Spleen (tissue), 11 donors: ENCODE measurements at regions not wholly inside any gene's neighbourhood (a gene's known extent, or its start where the extent isn't known, plus 50 kb on each side); places are given as distances from the start of the nearest gene placed in this dataset.

ENCODE experiments used
- DNase-seq: peaks from one replicate; pipeline ENCODE4 v3.0.0-alpha.2; 2020
- H3K27ac ChIP-seq, 8 donors: fragments of 200-600 bp; sonication (generic) in 7 of 8; 1 replicate in 4 of 8; 2 replicates in 4 of 8; pipeline versions ENCODE4 v1.5.0 to v1.8.0; 2016 to 2021; ENCODE audit warnings: inconsistent platforms in 4 of 8, mild to moderate bottlenecking in 4 of 8, moderate library complexity in 1 of 8
- H3K27me3 ChIP-seq, 7 donors: fragments of 200-600 bp; sonication (generic) in 6 of 7; replicated peaks in 1 of 7; 1 replicate in 4 of 7; 2 replicates in 3 of 7; pipeline versions ENCODE4 v1.5.0 to v1.8.0; 2016 to 2021; ENCODE audit warnings: inconsistent platforms in 3 of 7, mild to moderate bottlenecking in 1 of 7
- H3K36me3 ChIP-seq, 6 donors: fragments of 200-600 bp; sonication (generic) in 5 of 6; 1 replicate in 4 of 6; 2 replicates in 2 of 6; pipeline versions ENCODE4 v1.5.0 to v1.8.0; 2016 to 2021; ENCODE audit warnings: inconsistent platforms in 2 of 6
- H3K4me1 ChIP-seq, 6 donors: fragments of 200-600 bp; sonication (generic) in 5 of 6; 1 replicate in 3 of 6; 2 replicates in 3 of 6; pipeline versions ENCODE4 v1.5.0 to v1.8.0; 2016 to 2021; ENCODE audit warnings: inconsistent platforms in 3 of 6
- H3K4me3 ChIP-seq, 8 donors: fragments of 200-600 bp; sonication (generic) in 7 of 8; 1 replicate in 4 of 8; 2 replicates in 4 of 8; pipeline versions ENCODE4 v1.5.0 to v1.8.0; 2016 to 2021; ENCODE audit warnings: inconsistent platforms in 4 of 8, mild to moderate bottlenecking in 4 of 8, moderate library complexity in 2 of 8
- H3K9me3 ChIP-seq, 8 donors: fragments of 200-600 bp; sonication (generic) in 7 of 8; 1 replicate in 4 of 8; 2 replicates in 4 of 8; pipeline versions ENCODE4 v1.5.0 to v1.8.0; 2016 to 2021; ENCODE audit warnings: inconsistent platforms in 4 of 8
- POLR2A ChIP-seq, 3 donors: fragments of 450-650 bp; IDR thresholded peaks; one replicate each; pipeline ENCODE4 v1.5.1; 2017; ENCODE audit warnings: antibody characterized with exemption in 3 of 3, mild to moderate bottlenecking in 1 of 3
- POLR2AphosphoS5 ChIP-seq, 3 donors: sonication (generic); formaldehyde crosslinking; IDR thresholded peaks; one replicate each; pipeline ENCODE4 v1.5.1; 2017; ENCODE audit warnings: antibody characterized with exemption in 3 of 3
- WGBS, 5 donors: extraction: QIAGEN DNeasy Blood & Tissue Kit in 3 of 5; methylation state at CpG; one replicate each; pipeline versions ENCODE4 v1.1.5 to v1.1.7; 2013 to 2018; 5-methylcytosine and 5-hydroxymethylcytosine counted together
- intact Hi-C: fragments of 100-400 bp; cut with DNase I; formaldehyde crosslinking; loops from one replicate; pipeline ENCODE4 v1.15.0; 2023; ENCODE audit warnings: low total_unique reads
- TF ChIP-seq, protein P1 (sequence below), 11 experiments: fragments of 200-600 bp in 7 of 11; fragments of 450-650 bp in 4 of 11; sonication (generic) in 4 of 11; IDR thresholded peaks in 8 of 11; conservative IDR thresholded peaks in 3 of 11; 1 replicate in 7 of 11; 2 replicates in 4 of 11; pipeline versions ENCODE4 v1.4.0 to v1.8.0; 2016 to 2021; ENCODE audit warnings: antibody characterized with exemption in 11 of 11, inconsistent platforms in 4 of 11, mild to moderate bottlenecking in 1 of 11
- donor health status: healthy with polysubstance abuse.
- donor health status: DM: no; HTN: no; CAD: no; lungs with moderate emphysema.
- donor health status: DM: no; HTN: no; CAD: no.
- donor health status: Bipolar disorder and iron deficiency.
- donor health status: healthy.
- donor health status: DM: no; HTN: no; CAD: no.
- donor health status: DM: yes; HTN: yes; CAD: no.

DNA sequence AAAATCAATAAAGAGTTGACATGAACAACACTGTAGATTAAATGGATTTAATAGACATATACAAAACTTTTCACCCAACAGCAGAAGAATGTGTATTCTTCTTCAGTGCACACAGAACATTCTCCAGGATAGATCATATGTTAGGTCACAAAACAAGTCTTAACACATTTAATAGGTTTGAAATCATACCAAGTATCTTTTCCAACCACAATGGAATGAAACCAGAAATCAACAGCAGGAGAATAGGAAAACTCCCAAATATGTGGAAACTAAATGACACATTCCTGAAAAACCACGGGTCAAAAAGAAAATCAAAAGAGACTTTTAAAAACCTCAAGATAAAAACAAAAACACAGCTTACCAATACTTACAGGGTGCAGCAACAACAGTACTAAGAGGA, 790.1 kb upstream of the ZNF608 start:
- WGBS, 5 donors = 35 to 65% (median 64%) methylated on average over 1 of the region's 1 CpG
- intact Hi-C loops = no loop called here
- no peaks in the 10 kb centered on the region for H3K36me3 ChIP-seq
- DNase-seq = no peak
- H3K4me3 ChIP-seq = no peak overlapping the region
- H3K9me3 ChIP-seq = peaks cover 0 to 43% (median 27%) of the 10 kb centered on the region in 8 donors
- peak overlapping the region in 1 of 8 donors; percentile 7 for H3K27ac ChIP-seq
- no peaks in the 10 kb centered on the region for H3K27me3 ChIP-seq
- TF ChIP-seq, protein P1, sequence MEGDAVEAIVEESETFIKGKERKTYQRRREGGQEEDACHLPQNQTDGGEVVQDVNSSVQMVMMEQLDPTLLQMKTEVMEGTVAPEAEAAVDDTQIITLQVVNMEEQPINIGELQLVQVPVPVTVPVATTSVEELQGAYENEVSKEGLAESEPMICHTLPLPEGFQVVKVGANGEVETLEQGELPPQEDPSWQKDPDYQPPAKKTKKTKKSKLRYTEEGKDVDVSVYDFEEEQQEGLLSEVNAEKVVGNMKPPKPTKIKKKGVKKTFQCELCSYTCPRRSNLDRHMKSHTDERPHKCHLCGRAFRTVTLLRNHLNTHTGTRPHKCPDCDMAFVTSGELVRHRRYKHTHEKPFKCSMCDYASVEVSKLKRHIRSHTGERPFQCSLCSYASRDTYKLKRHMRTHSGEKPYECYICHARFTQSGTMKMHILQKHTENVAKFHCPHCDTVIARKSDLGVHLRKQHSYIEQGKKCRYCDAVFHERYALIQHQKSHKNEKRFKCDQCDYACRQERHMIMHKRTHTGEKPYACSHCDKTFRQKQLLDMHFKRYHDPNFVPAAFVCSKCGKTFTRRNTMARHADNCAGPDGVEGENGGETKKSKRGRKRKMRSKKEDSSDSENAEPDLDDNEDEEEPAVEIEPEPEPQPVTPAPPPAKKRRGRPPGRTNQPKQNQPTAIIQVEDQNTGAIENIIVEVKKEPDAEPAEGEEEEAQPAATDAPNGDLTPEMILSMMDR (IDR thresholded peaks at IDR 0.05 in 8 of 11, conservative IDR thresholded peaks at IDR 0.05 in 3 of 11) = no peak
- TF ChIP-seq POLR2A (IDR thresholded peaks at IDR 0.05) = no peak
- TF ChIP-seq POLR2AphosphoS5 (IDR thresholded peaks at IDR 0.05) = no peak
- no peaks in the 10 kb centered on the region for H3K4me1 ChIP-seq

DNA sequence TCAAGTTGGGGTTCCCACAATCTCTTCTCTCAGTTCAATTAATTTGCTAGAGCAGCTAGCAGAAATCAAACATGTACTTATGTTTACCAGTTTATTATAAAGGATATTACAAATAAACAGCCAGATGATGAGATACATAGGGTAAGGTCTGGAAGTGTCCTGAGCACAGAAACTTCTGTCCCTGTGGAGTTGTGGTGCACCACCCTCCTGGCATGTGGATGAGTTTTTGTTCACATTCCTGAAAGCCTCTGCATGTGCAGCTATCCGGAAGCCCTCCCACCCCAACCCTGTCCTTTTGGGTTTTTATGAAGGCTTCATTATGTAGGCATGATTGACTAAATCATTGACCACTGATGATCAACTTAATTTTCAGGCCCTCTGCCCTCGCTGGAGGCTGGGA, 791.2 kb upstream of the ZNF608 start:
- no peak overlapping the region for H3K4me3 ChIP-seq
- peaks cover 0 to 43% (median 27%) of the 10 kb centered on the region in 8 donors for H3K9me3 ChIP-seq
- TF ChIP-seq, protein P1 (IDR thresholded peaks at IDR 0.05 in 8 of 11, conservative IDR thresholded peaks at IDR 0.05 in 3 of 11) = no peak
- no peak for TF ChIP-seq POLR2A (IDR thresholded peaks at IDR 0.05)
- TF ChIP-seq POLR2AphosphoS5 (IDR thresholded peaks at IDR 0.05) = no peak
- no peaks in the 10 kb centered on the region for H3K36me3 ChIP-seq
- DNase-seq = no peak
- intact Hi-C loops = no loop called here
- 84 to 94% (median 86%) methylated on average over 2 of the region's 2 CpGs for WGBS, 5 donors
- H3K4me1 ChIP-seq = no peaks in the 10 kb centered on the region
- no peak overlapping the region for H3K27ac ChIP-seq
- H3K27me3 ChIP-seq = no peaks in the 10 kb centered on the region

DNA sequence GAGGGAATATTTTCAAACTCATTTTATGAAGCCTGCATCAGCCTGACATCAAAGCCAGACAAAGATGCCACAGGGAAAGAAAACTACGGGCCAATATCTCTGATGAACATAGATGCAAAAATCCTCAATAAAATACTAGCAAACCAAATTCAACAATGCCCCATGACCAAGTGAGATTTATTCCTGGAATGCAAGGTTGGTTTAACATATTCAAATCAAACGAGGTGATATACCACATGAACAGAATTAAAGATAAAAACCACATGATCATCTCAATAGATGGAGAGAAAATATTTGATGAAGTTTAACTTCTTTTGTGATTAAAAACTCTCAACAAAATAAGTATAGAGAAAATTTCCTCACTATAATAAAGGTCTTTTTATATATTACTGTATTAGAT, 792.0 kb upstream of the ZNF608 start:
- Histone ChIP-seq H3K4me3 (no peak overlapping the region), H3K4me1 (no peaks in the 10 kb centered on the region), H3K9me3 (peaks cover 0 to 36% (median 25%) of the 10 kb centered on the region in 8 donors), H3K27ac (no peak overlapping the region), H3K36me3 (no peaks in the 10 kb centered on the region), H3K27me3 (no peaks in the 10 kb centered on the region)
- TF ChIP-seq, protein P1 (IDR thresholded peaks at IDR 0.05 in 8 of 11, conservative IDR thresholded peaks at IDR 0.05 in 3 of 11) = no peak
- TF ChIP-seq POLR2AphosphoS5 (IDR thresholded peaks at IDR 0.05) (no peak), POLR2A (IDR thresholded peaks at IDR 0.05) (no peak)
- WGBS, 5 donors = 78 to 92% (median 83%) methylated on average over 2 of the region's 2 CpGs
- intact Hi-C loops = no loop called here
- no peak for DNase-seq

DNA sequence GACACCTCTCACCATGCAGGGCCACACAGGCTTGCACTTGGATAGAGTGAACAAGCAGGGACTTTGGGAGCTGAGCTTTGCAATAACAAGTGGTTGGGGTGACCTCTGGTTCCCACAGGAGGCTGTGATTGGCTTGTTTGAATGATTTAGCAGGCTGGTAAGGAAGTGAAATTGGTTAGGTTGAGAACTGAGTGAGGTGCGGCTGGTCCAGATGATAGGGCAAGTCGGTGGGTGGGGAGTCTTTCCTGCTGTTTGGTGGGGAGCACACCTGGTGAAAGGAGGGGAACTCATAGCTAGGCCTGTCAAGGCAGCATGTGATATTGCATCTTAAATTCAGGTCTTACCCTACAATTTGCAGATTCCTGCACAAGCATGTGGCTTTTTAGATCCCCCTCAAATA, 794.6 kb upstream of the ZNF608 start:
- DNase-seq = no peak
- Histone ChIP-seq H3K27ac (no peak overlapping the region), H3K4me3 (no peak overlapping the region), H3K27me3 (no peaks in the 10 kb centered on the region), H3K36me3 (no peaks in the 10 kb centered on the region), H3K9me3 (peaks cover 0 to 29% (median 20%) of the 10 kb centered on the region in 8 donors), H3K4me1 (no peaks in the 10 kb centered on the region)
- intact Hi-C loops = no loop called here
- no peak for TF ChIP-seq POLR2A (IDR thresholded peaks at IDR 0.05)
- TF ChIP-seq POLR2AphosphoS5 (IDR thresholded peaks at IDR 0.05) = no peak
- TF ChIP-seq, protein P1 (IDR thresholded peaks at IDR 0.05 in 8 of 11, conservative IDR thresholded peaks at IDR 0.05 in 3 of 11) = no peak
- WGBS, 5 donors = 63 to 90% (median 74%) methylated on average over 2 of the region's 2 CpGs
